HG03432 (cell line): ENCODE measurements at regions not wholly inside any gene's neighbourhood (a gene's known extent, or its start where the extent isn't known, plus 50 kb on each side); places are given as distances from the start of the nearest gene placed in this dataset.
"Not testable (repeated sequence)": the region's sequence is repeated elsewhere in the genome, so short reads cannot be mapped to it uniquely, and the experiment has no call there.

Experiments used
- ATAC-seq: cut with Tn5 transposase; IDR thresholded peaks from one replicate; pipeline ENCODE4 v1.9.1; 2021; ENCODE audit warnings: mild to moderate bottlenecking, moderate library complexity; ENCODE audit not compliant: unreplicated experiment

- ATAC-seq = peak; percentile 60
These were observed 133.4 kb downstream of the SLC1A3 start for GRCh38 chr5:36739751-36740221.

GRCh38 chr5:36740259-36740898 lies 134.0 kb downstream of the SLC1A3 start:
- ATAC-seq = no peak

GRCh38 chr5:36741128-36741527 lies 134.7 kb downstream of the SLC1A3 start:
- no peak for ATAC-seq

- ATAC-seq = peak; percentile 1
These were observed 132.4 kb upstream of the NIPBL start for GRCh38 chr5:36743891-36744772.

GRCh38 chr5:36744773-36745589 lies 131.6 kb upstream of the NIPBL start:
- peak; percentile 79 for ATAC-seq

GRCh38 chr5:36747794-36748193 lies 128.8 kb upstream of the NIPBL start:
- ATAC-seq = not testable (repeated sequence)

- no peak for ATAC-seq
These were observed 124.7 kb upstream of the NIPBL start for GRCh38 chr5:36751886-36752285.

- no peak for ATAC-seq
These were observed 121.2 kb upstream of the NIPBL start for GRCh38 chr5:36755342-36755741.

GRCh38 chr5:36755920-36756488 lies 120.6 kb upstream of the NIPBL start:
- no peak for ATAC-seq

GRCh38 chr5:36756848-36757247 lies 119.7 kb upstream of the NIPBL start:
- no peak for ATAC-seq

GRCh38 chr5:36759117-36759516 lies 117.5 kb upstream of the NIPBL start:
- no peak for ATAC-seq

- ATAC-seq = no peak
These were observed 113.1 kb upstream of the NIPBL start for GRCh38 chr5:36763454-36763853.

- no peak for ATAC-seq
These were observed 110.7 kb upstream of the NIPBL start for GRCh38 chr5:36765876-36766275.

GRCh38 chr5:36766981-36767380 lies 109.6 kb upstream of the NIPBL start:
- no peak for ATAC-seq

- no peak for ATAC-seq
These were observed 108.1 kb upstream of the NIPBL start for GRCh38 chr5:36768450-36768849.

- ATAC-seq = no peak
These were observed 107.3 kb upstream of the NIPBL start for GRCh38 chr5:36769129-36769770.

GRCh38 chr5:36770125-36770524 lies 106.4 kb upstream of the NIPBL start:
- ATAC-seq = no peak

- ATAC-seq = no peak
These were observed 104.1 kb upstream of the NIPBL start for GRCh38 chr5:36772276-36773140.

- ATAC-seq = no peak
These were observed 99.3 kb upstream of the NIPBL start for GRCh38 chr5:36777105-36777757.
